MM.1S (cell line): ENCODE measurements at regions not wholly inside any gene's neighbourhood (a gene's known extent, or its start where the extent isn't known, plus 50 kb on each side); places are given as distances from the start of the nearest gene placed in this dataset.

Experiments used
- DNase-seq: peaks from one replicate; pipeline ENCODE4 v3.0.0-alpha.2; 2015
- H2AFZ ChIP-seq: fragments of 300-600 bp; sonication (generic); 2 replicates; pipeline ENCODE4 v1.6.0; 2016; ENCODE audit warnings: antibody characterized with exemption, low read length
- H3F3A ChIP-seq: fragments of 300-600 bp; sonication (generic); 2 replicates; pipeline ENCODE4 v1.6.1; 2016; ENCODE audit warnings: mild to moderate bottlenecking, antibody characterized with exemption, low read length, moderate library complexity, mixed read lengths; ENCODE audit not compliant: insufficient read depth
- H3K27ac ChIP-seq: fragments of 300-600 bp; sonication (generic); 2 replicates; pipeline ENCODE4 v1.5.1; 2016; ENCODE audit warnings: mild to moderate bottlenecking, low read length
- H3K27me3 ChIP-seq: fragments of 300-600 bp; sonication (generic); replicated peaks from 2 replicates; pipeline ENCODE4 v1.6.0; 2016; ENCODE audit warnings: low read length; ENCODE audit not compliant: insufficient read depth
- H3K36me3 ChIP-seq: fragments of 300-600 bp; sonication (generic); replicated peaks from 2 replicates; pipeline ENCODE4 v1.6.1; 2016; ENCODE audit warnings: mild to moderate bottlenecking, low read length, mixed read lengths; ENCODE audit not compliant: insufficient read depth
- H3K4me1 ChIP-seq: fragments of 300-600 bp; sonication (generic); 2 replicates; pipeline ENCODE4 v1.6.1; 2016; ENCODE audit warnings: low read length, mixed read lengths
- H3K4me2 ChIP-seq: fragments of 300-600 bp; sonication (generic); 2 replicates; pipeline ENCODE4 v1.6.0; 2016; ENCODE audit warnings: low read depth, low read length
- H3K4me3 ChIP-seq: fragments of 300-600 bp; sonication (generic); 2 replicates; pipeline ENCODE4 v1.5.1; 2016; ENCODE audit warnings: low read length, mixed read lengths
- H3K79me2 ChIP-seq: fragments of 300-600 bp; sonication (generic); 2 replicates; pipeline ENCODE4 v1.6.1; 2016; ENCODE audit warnings: mixed run types, low read length, mixed read lengths
- H3K9ac ChIP-seq: fragments of 300-600 bp; sonication (generic); 2 replicates; pipeline ENCODE4 v1.6.1; 2016; ENCODE audit warnings: low read length, mixed read lengths
- H3K9me2 ChIP-seq: fragments of 300-600 bp; sonication (generic); replicated peaks from 2 replicates; pipeline ENCODE4 v1.6.1; 2016; ENCODE audit warnings: mild to moderate bottlenecking, low read length, mixed read lengths; ENCODE audit not compliant: insufficient read depth
- H3K9me3 ChIP-seq: fragments of 300-600 bp; sonication (generic); replicated peaks from 2 replicates; pipeline ENCODE4 v1.6.1; 2016; ENCODE audit warnings: mild to moderate bottlenecking, low read length, mixed read lengths; ENCODE audit not compliant: insufficient read depth
- H4K20me1 ChIP-seq: fragments of 300-600 bp; sonication (generic); 2 replicates; pipeline ENCODE4 v1.6.1; 2016; ENCODE audit warnings: mild to moderate bottlenecking, low read length, moderate library complexity, mixed read lengths; ENCODE audit not compliant: insufficient read depth
- CTCF ChIP-seq: fragments of 300-600 bp; sonication (generic); IDR thresholded peaks from 2 replicates; pipeline ENCODE4 v1.5.1; 2016; ENCODE audit warnings: antibody characterized with exemption, low read length, mixed read lengths
- EZH2 ChIP-seq: fragments of 300-600 bp; sonication (generic); optimal IDR thresholded peaks from 2 replicates; pipeline ENCODE3; 2017; ENCODE audit warnings: low read depth, mild to moderate bottlenecking, antibody characterized with exemption, low read length, mixed read lengths
- EZH2phosphoT487 ChIP-seq: fragments of 300-600 bp; sonication (generic); IDR thresholded peaks from 2 replicates; pipeline ENCODE4 v1.6.1; 2018; ENCODE audit warnings: antibody characterized with exemption, low read length

DNA sequence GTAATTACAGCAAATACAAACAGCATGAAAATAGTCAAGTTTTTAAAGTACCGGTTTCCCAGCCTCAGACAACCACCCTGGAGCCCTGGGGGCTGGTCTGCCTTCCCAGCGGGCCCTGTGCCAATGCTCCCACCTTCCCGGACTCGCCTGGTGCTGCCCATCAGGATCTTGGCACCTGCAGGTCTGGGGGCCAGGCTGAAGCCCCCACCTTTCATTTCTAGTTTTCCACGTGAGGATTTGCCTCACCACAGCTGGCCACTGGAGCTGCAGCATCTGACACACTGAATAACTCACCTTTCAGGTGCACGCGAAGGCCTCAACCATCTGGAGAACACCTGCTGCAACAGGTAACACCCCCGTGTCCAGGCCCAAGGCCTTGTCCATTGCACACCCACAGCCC, 108.7 kb upstream of the THY1 start:
- no peak for DNase-seq
- TF ChIP-seq EZH2phosphoT487 (no peak), CTCF (no peak), EZH2 (no peak)

DNA sequence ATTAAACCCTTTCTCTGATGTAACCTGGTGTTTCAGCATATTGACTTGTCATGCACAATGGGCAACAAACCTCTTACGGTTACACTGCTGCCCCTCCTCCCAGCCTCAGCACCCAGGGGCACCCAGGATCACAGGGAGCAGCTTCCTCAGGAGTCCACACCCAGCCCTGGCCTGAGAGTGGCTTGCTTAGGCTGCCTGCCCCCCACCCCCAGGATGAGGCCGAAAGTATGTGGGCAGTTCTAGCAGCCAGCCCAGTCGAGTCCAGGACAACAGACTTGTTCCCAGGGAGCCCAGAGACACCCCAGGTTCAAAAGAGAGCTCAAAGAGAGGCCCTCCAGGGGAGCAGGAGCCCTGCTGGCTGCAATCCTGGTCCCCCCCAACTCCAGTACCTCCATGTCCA, 108.1 kb upstream of the THY1 start:
- no peaks in the 10 kb centered on the region for H3K36me3 ChIP-seq
- H3K9ac ChIP-seq = no peak overlapping the region
- H2AFZ ChIP-seq = no peak overlapping the region
- no peaks in the 10 kb centered on the region for H3K79me2 ChIP-seq
- H3K9me2 ChIP-seq = no peaks in the 10 kb centered on the region
- H3K4me2 ChIP-seq = no peak overlapping the region
- H4K20me1 ChIP-seq = no peaks in the 10 kb centered on the region
- H3K27ac ChIP-seq = no peak overlapping the region
- H3K4me3 ChIP-seq = no peak overlapping the region
- no peak for TF ChIP-seq EZH2
- TF ChIP-seq CTCF = no peak
- no peak for TF ChIP-seq EZH2phosphoT487
- no peaks in the 10 kb centered on the region for H3F3A ChIP-seq
- no peaks in the 10 kb centered on the region for H3K4me1 ChIP-seq
- H3K9me3 ChIP-seq = no peaks in the 10 kb centered on the region
- peaks cover 54% of the 10 kb centered on the region for H3K27me3 ChIP-seq
- no peak for DNase-seq

More for the DNA sequence above, 108.7 kb upstream of the THY1 start:
- no peaks in the 10 kb centered on the region for H3F3A ChIP-seq
- no peak overlapping the region for H2AFZ ChIP-seq
- no peaks in the 10 kb centered on the region for H3K36me3 ChIP-seq
- no peak overlapping the region for H3K9ac ChIP-seq
- H4K20me1 ChIP-seq = no peaks in the 10 kb centered on the region
- H3K4me2 ChIP-seq = no peak overlapping the region
- no peak overlapping the region for H3K4me3 ChIP-seq
- H3K4me1 ChIP-seq = no peaks in the 10 kb centered on the region
- no peaks in the 10 kb centered on the region for H3K79me2 ChIP-seq
- peaks cover 53% of the 10 kb centered on the region for H3K27me3 ChIP-seq
- H3K9me2 ChIP-seq = no peaks in the 10 kb centered on the region
- no peaks in the 10 kb centered on the region for H3K9me3 ChIP-seq
- no peak overlapping the region for H3K27ac ChIP-seq

DNA sequence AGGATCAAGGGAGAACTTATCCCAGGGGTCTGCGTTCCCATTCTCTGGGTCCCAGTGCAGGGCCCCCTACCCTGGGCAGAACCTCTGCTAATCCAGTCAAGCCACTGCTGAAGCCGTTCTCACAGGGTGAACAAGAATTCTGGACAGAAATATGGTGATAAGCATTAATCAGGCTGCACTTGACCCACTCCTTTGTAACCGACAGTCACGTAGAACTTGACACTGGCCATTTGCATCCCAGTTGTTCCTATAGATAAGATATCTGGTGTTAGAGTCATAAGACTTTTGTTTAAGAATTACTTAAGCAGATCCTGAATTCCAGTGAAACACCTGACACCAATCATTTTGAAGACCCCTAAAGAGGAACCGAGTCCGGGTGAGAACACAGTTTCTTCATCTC, 107.5 kb upstream of the THY1 start:
- no peak for DNase-seq
- H3K4me1 ChIP-seq = no peaks in the 10 kb centered on the region
- H3K9me2 ChIP-seq = no peaks in the 10 kb centered on the region
- no peaks in the 10 kb centered on the region for H3K79me2 ChIP-seq
- no peaks in the 10 kb centered on the region for H3F3A ChIP-seq
- no peak overlapping the region for H3K4me3 ChIP-seq
- no peaks in the 10 kb centered on the region for H3K9me3 ChIP-seq
- H3K36me3 ChIP-seq = no peaks in the 10 kb centered on the region
- H3K4me2 ChIP-seq = no peak overlapping the region
- no peak overlapping the region for H3K9ac ChIP-seq
- peaks cover 59% of the 10 kb centered on the region for H3K27me3 ChIP-seq
- H4K20me1 ChIP-seq = no peaks in the 10 kb centered on the region
- TF ChIP-seq EZH2 (no peak), CTCF (no peak)
- no peak overlapping the region for H2AFZ ChIP-seq
- no peak overlapping the region for H3K27ac ChIP-seq

DNA sequence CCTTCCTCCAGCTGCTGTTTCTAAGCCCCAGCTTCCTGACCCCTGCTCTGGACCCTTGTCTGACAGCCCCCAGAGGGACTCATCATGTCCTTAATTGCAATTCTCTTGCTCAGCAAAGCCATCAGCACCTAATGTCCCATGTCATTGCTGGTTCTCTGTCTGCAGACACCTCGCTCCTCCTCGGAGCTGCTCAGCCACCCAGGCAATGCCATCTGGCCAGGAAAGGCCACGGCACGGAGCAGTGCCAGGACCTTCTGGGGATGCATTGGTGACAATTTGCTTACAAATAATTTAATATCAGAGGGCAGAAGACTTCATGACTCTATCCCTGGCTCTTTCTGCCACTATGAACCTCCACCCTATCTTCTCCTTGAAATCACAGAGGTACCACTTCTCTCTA, 107.0 kb upstream of the THY1 start:
- Histone ChIP-seq H3K4me1 (no peaks in the 10 kb centered on the region), H4K20me1 (no peaks in the 10 kb centered on the region), H3K27me3 (peaks cover 58% of the 10 kb centered on the region), H3K4me2 (no peak overlapping the region), H3F3A (no peaks in the 10 kb centered on the region), H3K9me3 (no peaks in the 10 kb centered on the region), H3K79me2 (no peaks in the 10 kb centered on the region), H3K9ac (no peak overlapping the region), H3K9me2 (no peaks in the 10 kb centered on the region), H2AFZ (no peak overlapping the region), H3K4me3 (no peak overlapping the region), H3K27ac (no peak overlapping the region), H3K36me3 (no peaks in the 10 kb centered on the region)
- DNase-seq = no peak
- TF ChIP-seq EZH2 (no peak), EZH2phosphoT487 (no peak), CTCF (no peak)
